ENCODE measurements at regions not wholly inside any gene's neighbourhood (a gene's known extent, or its start where the extent isn't known, plus 50 kb on each side); places are given as distances from the start of the nearest gene placed in this dataset.

- TF ChIP-seq CTCF (IDR thresholded peaks at IDR 0.05) (no peak), POLR2AphosphoS5 (IDR thresholded peaks at IDR 0.05) (no peak), POLR2A (IDR thresholded peaks at IDR 0.05) (no peak)
Measured at GRCh38 chr11:127056338-127056971, 55.9 kb upstream of the KIRREL3 start.

Measured in prostate gland (tissue), 2 donors.